GM23338 (cell line): ENCODE measurements at regions not wholly inside any gene's neighbourhood (a gene's known extent, or its start where the extent isn't known, plus 50 kb on each side); places are given as distances from the start of the nearest gene placed in this dataset.

Experiments
- ATAC-seq: fragments of 200-7000 bp; cut with Tn5 transposase; 3 replicates; pipeline ENCODE4 v1.9.1; 2020
- DNase-seq: peaks from one replicate; pipeline ENCODE4 v3.0.0-alpha.2; 2015; ENCODE audit warnings: low spot score
- H2AFZ ChIP-seq: fragments of 200-600 bp; sonication (generic); 2 replicates; pipeline ENCODE4 v1.8.0; 2016; ENCODE audit warnings: antibody characterized with exemption, mild to moderate bottlenecking, moderate library complexity
- H3F3A ChIP-seq: fragments of 200-600 bp; sonication (generic); replicated peaks from 2 replicates; pipeline ENCODE4 v1.8.0; 2017; ENCODE audit warnings: antibody characterized with exemption, mixed run types, low read depth
- H3K27ac ChIP-seq: fragments of 200-600 bp; sonication (generic); 2 replicates; pipeline ENCODE4 v1.6.1; 2016; ENCODE audit warnings: low read depth
- H3K27me3 ChIP-seq: fragments of 200-600 bp; sonication (generic); 2 replicates; pipeline ENCODE4 v1.8.0; 2016; ENCODE audit warnings: mild to moderate bottlenecking, mixed run types, moderate library complexity; ENCODE audit not compliant: insufficient read depth
- H3K36me3 ChIP-seq: fragments of 200-600 bp; sonication (generic); 2 replicates; pipeline ENCODE4 v1.8.0; 2016; ENCODE audit warnings: mild to moderate bottlenecking; ENCODE audit not compliant: insufficient read depth
- H3K4me1 ChIP-seq: fragments of 200-600 bp; sonication (generic); 2 replicates; pipeline ENCODE4 v1.8.0; 2016; ENCODE audit warnings: mild to moderate bottlenecking, moderate library complexity; ENCODE audit not compliant: insufficient read depth
- H3K4me2 ChIP-seq: fragments of 200-600 bp; sonication (generic); 2 replicates; pipeline ENCODE4 v1.7.1; 2017; ENCODE audit warnings: mixed run types
- H3K4me3 ChIP-seq: fragments of 200-600 bp; sonication (generic); 2 replicates; pipeline ENCODE4 v1.6.1; 2016; ENCODE audit warnings: mixed run types
- H3K79me2 ChIP-seq: fragments of 200-600 bp; sonication (generic); replicated peaks from 2 replicates; pipeline ENCODE4 v1.8.0; 2017; ENCODE audit warnings: mild to moderate bottlenecking; ENCODE audit not compliant: insufficient read depth
- H3K9me2 ChIP-seq: fragments of 200-600 bp; sonication (generic); 2 replicates; pipeline ENCODE4 v1.8.0; 2017; ENCODE audit not compliant: insufficient read depth
- H4K20me1 ChIP-seq: fragments of 200-600 bp; sonication (generic); replicated peaks from 2 replicates; pipeline ENCODE4 v1.8.0; 2017; ENCODE audit warnings: mild to moderate bottlenecking; ENCODE audit not compliant: insufficient read depth
- H3K27ac Mint-ChIP-seq: 2 replicates; pipeline ENCODE4 v1.8.0; 2020; ENCODE audit warnings: inconsistent platforms, mild to moderate bottlenecking, moderate library complexity, mixed read lengths
- H3K27me3 Mint-ChIP-seq: 3 replicates; pipeline ENCODE4 v1.8.0; 2022; ENCODE audit warnings: low read depth, mild to moderate bottlenecking, moderate library complexity, mixed read lengths, inconsistent platforms; ENCODE audit not compliant: insufficient read depth, poor library complexity
- H3K36me3 Mint-ChIP-seq: 3 replicates; pipeline ENCODE4 v1.8.0; 2021; ENCODE audit warnings: low read depth, mild to moderate bottlenecking, inconsistent platforms, moderate library complexity, mixed read lengths
- H3K4me1 Mint-ChIP-seq: 3 replicates; pipeline ENCODE4 v1.8.0; 2020; ENCODE audit warnings: mild to moderate bottlenecking, inconsistent platforms, mixed read lengths
- H3K4me3 Mint-ChIP-seq: 3 replicates; pipeline ENCODE4 v1.8.0; 2021; ENCODE audit warnings: moderate library complexity, mild to moderate bottlenecking, inconsistent platforms, mixed read lengths
- H3K9me3 Mint-ChIP-seq: 3 replicates; pipeline ENCODE4 v1.8.0; 2020; ENCODE audit warnings: moderate library complexity, mild to moderate bottlenecking, inconsistent platforms, mixed read lengths
- CREB1 ChIP-seq: fragments of 250-450 bp; sonication (Bioruptor Pico); IDR thresholded peaks from 2 replicates; pipeline ENCODE4 v1.5.0; 2020; ENCODE audit warnings: low read depth, mild to moderate bottlenecking, moderate library complexity
- EZH2 ChIP-seq: fragments of 200-600 bp; sonication (generic); IDR thresholded peaks from one replicate; pipeline ENCODE4 v1.8.0; 2017; ENCODE audit warnings: antibody characterized with exemption, mild to moderate bottlenecking, low read depth; ENCODE audit not compliant: unreplicated experiment
- EZH2phosphoT487 ChIP-seq: fragments of 200-600 bp; sonication (generic); IDR thresholded peaks from one replicate; pipeline ENCODE4 v1.8.1; 2018; ENCODE audit warnings: antibody characterized with exemption; ENCODE audit not compliant: unreplicated experiment
- JUNB ChIP-seq: IDR thresholded peaks from one replicate; pipeline ENCODE4 v1.6.1; 2016; ENCODE audit warnings: antibody characterized with exemption; ENCODE audit not compliant: unreplicated experiment
- NANOG ChIP-seq: IDR thresholded peaks from 2 replicates; pipeline ENCODE4 v1.6.1; 2016; ENCODE audit warnings: antibody characterized with exemption, borderline replicate concordance
- POLR2AphosphoS5 ChIP-seq: IDR thresholded peaks from 2 replicates; pipeline ENCODE4 v1.6.1; 2016; ENCODE audit warnings: antibody characterized with exemption, low read depth
- STAT1 ChIP-seq: IDR thresholded peaks from one replicate; pipeline ENCODE4 v1.6.1; 2016; ENCODE audit warnings: antibody characterized with exemption; ENCODE audit not compliant: unreplicated experiment
- ZNF114 ChIP-seq: fragments of 250-450 bp; sonication (Bioruptor Pico); IDR thresholded peaks from 2 replicates; pipeline ENCODE4 v1.5.0; 2020; ENCODE audit warnings: mild to moderate bottlenecking, moderate library complexity
- ZNF331 ChIP-seq: fragments of 250-450 bp; sonication (Bioruptor Pico); IDR thresholded peaks from 2 replicates; pipeline ENCODE4 v1.5.0; 2020; ENCODE audit warnings: low read depth, mild to moderate bottlenecking, moderate library complexity
- TF ChIP-seq, protein P1 (sequence below): IDR thresholded peaks from 2 replicates; pipeline ENCODE4 v1.6.1; 2016; ENCODE audit warnings: antibody characterized with exemption
- TF ChIP-seq, protein P2 (sequence below): fragments of 250-450 bp; sonication (Bioruptor Pico); IDR thresholded peaks from 2 replicates; pipeline ENCODE4 v1.5.0; 2020; ENCODE audit warnings: mild to moderate bottlenecking, moderate library complexity
- TF ChIP-seq, protein P3 (sequence below), 2 experiments: fragments of 200-600 bp in 1 of 2; sonication (generic) in 1 of 2; conservative IDR thresholded peaks; 2 replicates each; pipeline versions ENCODE4 v1.5.1 to v1.6.1; 2016 to 2017; ENCODE audit warnings: antibody characterized with exemption in 2 of 2, low read depth in 2 of 2, mild to moderate bottlenecking in 2 of 2, moderate library complexity in 1 of 2
- TF ChIP-seq, protein P4 (sequence below): IDR thresholded peaks from one replicate; pipeline ENCODE4 v1.6.1; 2018; ENCODE audit warnings: antibody characterized with exemption; ENCODE audit not compliant: unreplicated experiment

DNA sequence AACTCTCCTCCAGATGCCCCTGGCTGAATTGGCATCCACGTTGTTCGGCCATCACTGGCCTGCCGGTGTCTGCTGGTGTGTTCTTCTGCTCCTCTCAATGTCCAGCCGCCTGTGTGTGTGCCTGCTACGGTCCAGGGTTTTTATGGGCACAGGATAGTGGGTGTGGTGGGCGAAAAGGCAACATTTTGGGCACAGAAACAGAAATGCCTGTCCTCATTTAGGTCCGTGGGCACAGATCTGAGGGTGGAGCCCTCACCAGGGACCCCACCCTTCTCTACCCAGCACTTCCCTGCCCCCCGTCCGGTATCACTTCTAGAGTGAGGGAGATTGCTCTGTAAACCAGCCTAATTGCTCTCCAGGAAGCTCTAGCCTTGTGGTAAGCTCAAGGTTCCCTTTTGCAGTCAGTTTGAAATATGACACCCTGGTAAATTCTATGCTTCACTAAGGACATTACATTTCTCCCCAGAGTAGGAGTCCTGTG is 410.1 kb downstream of the MAT2B start:
- no peaks in the 10 kb centered on the region for H3K79me2 ChIP-seq
- peak overlapping the region; percentile 85 for H2AFZ ChIP-seq
- H3F3A ChIP-seq, result no peaks in the 10 kb centered on the region
- H3K4me3 ChIP-seq, result no peak overlapping the region
- no peak overlapping the region for H3K4me3 Mint-ChIP-seq
- no peak overlapping the region for H3K27ac ChIP-seq
- H3K27ac Mint-ChIP-seq, result no peak overlapping the region
- no peaks in the 10 kb centered on the region for H3K36me3 ChIP-seq
- no peaks in the 10 kb centered on the region for H4K20me1 ChIP-seq
- peaks cover 6% of the 10 kb centered on the region; the same call in 2 of the 3 replicates for H3K36me3 Mint-ChIP-seq
- H3K27me3 Mint-ChIP-seq, result peaks cover 2% of the 10 kb centered on the region
- H3K4me1 Mint-ChIP-seq, result peaks cover 7% of the 10 kb centered on the region
- TF ChIP-seq POLR2AphosphoS5, result no peak
- TF ChIP-seq EZH2phosphoT487, result no peak
- no peak for TF ChIP-seq EZH2
- TF ChIP-seq, protein P1, sequence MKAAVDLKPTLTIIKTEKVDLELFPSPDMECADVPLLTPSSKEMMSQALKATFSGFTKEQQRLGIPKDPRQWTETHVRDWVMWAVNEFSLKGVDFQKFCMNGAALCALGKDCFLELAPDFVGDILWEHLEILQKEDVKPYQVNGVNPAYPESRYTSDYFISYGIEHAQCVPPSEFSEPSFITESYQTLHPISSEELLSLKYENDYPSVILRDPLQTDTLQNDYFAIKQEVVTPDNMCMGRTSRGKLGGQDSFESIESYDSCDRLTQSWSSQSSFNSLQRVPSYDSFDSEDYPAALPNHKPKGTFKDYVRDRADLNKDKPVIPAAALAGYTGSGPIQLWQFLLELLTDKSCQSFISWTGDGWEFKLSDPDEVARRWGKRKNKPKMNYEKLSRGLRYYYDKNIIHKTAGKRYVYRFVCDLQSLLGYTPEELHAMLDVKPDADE, result no peak
- TF ChIP-seq JUNB, result no peak
- TF ChIP-seq STAT1, result no peak
- no peak for TF ChIP-seq ZNF331 (CRISPR knock-in tag)
- no peak for TF ChIP-seq CREB1 (CRISPR knock-in tag)
- no peak for TF ChIP-seq ZNF114
- TF ChIP-seq, protein P2, sequence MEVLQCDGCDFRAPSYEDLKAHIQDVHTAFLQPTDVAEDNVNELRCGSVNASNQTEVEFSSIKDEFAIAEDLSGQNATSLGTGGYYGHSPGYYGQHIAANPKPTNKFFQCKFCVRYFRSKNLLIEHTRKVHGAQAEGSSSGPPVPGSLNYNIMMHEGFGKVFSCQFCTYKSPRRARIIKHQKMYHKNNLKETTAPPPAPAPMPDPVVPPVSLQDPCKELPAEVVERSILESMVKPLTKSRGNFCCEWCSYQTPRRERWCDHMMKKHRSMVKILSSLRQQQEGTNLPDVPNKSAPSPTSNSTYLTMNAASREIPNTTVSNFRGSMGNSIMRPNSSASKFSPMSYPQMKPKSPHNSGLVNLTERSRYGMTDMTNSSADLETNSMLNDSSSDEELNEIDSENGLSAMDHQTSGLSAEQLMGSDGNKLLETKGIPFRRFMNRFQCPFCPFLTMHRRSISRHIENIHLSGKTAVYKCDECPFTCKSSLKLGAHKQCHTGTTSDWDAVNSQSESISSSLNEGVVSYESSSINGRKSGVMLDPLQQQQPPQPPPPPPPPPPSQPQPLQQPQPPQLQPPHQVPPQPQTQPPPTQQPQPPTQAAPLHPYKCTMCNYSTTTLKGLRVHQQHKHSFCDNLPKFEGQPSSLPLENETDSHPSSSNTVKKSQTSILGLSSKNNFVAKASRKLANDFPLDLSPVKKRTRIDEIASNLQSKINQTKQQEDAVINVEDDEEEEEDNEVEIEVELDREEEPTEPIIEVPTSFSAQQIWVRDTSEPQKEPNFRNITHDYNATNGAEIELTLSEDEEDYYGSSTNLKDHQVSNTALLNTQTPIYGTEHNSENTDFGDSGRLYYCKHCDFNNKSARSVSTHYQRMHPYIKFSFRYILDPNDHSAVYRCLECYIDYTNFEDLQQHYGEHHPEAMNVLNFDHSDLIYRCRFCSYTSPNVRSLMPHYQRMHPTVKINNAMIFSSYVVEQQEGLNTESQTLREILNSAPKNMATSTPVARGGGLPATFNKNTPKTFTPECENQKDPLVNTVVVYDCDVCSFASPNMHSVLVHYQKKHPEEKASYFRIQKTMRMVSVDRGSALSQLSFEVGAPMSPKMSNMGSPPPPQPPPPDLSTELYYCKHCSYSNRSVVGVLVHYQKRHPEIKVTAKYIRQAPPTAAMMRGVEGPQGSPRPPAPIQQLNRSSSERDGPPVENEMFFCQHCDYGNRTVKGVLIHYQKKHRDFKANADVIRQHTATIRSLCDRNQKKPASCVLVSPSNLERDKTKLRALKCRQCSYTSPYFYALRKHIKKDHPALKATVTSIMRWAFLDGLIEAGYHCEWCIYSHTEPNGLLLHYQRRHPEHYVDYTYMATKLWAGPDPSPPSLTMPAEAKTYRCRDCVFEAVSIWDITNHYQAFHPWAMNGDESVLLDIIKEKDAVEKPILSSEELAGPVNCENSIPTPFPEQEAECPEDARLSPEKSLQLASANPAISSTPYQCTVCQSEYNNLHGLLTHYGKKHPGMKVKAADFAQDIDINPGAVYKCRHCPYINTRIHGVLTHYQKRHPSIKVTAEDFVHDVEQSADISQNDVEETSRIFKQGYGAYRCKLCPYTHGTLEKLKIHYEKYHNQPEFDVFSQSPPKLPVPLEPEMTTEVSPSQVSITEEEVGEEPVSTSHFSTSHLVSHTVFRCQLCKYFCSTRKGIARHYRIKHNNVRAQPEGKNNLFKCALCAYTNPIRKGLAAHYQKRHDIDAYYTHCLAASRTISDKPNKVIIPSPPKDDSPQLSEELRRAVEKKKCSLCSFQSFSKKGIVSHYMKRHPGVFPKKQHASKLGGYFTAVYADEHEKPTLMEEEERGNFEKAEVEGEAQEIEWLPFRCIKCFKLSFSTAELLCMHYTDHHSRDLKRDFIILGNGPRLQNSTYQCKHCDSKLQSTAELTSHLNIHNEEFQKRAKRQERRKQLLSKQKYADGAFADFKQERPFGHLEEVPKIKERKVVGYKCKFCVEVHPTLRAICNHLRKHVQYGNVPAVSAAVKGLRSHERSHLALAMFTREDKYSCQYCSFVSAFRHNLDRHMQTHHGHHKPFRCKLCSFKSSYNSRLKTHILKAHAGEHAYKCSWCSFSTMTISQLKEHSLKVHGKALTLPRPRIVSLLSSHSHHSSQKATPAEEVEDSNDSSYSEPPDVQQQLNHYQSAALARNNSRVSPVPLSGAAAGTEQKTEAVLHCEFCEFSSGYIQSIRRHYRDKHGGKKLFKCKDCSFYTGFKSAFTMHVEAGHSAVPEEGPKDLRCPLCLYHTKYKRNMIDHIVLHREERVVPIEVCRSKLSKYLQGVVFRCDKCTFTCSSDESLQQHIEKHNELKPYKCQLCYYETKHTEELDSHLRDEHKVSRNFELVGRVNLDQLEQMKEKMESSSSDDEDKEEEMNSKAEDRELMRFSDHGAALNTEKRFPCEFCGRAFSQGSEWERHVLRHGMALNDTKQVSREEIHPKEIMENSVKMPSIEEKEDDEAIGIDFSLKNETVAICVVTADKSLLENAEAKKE (CRISPR knock-in tag), result no peak
- TF ChIP-seq, protein P3, sequence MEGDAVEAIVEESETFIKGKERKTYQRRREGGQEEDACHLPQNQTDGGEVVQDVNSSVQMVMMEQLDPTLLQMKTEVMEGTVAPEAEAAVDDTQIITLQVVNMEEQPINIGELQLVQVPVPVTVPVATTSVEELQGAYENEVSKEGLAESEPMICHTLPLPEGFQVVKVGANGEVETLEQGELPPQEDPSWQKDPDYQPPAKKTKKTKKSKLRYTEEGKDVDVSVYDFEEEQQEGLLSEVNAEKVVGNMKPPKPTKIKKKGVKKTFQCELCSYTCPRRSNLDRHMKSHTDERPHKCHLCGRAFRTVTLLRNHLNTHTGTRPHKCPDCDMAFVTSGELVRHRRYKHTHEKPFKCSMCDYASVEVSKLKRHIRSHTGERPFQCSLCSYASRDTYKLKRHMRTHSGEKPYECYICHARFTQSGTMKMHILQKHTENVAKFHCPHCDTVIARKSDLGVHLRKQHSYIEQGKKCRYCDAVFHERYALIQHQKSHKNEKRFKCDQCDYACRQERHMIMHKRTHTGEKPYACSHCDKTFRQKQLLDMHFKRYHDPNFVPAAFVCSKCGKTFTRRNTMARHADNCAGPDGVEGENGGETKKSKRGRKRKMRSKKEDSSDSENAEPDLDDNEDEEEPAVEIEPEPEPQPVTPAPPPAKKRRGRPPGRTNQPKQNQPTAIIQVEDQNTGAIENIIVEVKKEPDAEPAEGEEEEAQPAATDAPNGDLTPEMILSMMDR (conservative IDR thresholded peaks at IDR 0.05; ENCODE audit: low read depth in 2 of 2), result no peak
- TF ChIP-seq NANOG, result no peak
- TF ChIP-seq, protein P4, sequence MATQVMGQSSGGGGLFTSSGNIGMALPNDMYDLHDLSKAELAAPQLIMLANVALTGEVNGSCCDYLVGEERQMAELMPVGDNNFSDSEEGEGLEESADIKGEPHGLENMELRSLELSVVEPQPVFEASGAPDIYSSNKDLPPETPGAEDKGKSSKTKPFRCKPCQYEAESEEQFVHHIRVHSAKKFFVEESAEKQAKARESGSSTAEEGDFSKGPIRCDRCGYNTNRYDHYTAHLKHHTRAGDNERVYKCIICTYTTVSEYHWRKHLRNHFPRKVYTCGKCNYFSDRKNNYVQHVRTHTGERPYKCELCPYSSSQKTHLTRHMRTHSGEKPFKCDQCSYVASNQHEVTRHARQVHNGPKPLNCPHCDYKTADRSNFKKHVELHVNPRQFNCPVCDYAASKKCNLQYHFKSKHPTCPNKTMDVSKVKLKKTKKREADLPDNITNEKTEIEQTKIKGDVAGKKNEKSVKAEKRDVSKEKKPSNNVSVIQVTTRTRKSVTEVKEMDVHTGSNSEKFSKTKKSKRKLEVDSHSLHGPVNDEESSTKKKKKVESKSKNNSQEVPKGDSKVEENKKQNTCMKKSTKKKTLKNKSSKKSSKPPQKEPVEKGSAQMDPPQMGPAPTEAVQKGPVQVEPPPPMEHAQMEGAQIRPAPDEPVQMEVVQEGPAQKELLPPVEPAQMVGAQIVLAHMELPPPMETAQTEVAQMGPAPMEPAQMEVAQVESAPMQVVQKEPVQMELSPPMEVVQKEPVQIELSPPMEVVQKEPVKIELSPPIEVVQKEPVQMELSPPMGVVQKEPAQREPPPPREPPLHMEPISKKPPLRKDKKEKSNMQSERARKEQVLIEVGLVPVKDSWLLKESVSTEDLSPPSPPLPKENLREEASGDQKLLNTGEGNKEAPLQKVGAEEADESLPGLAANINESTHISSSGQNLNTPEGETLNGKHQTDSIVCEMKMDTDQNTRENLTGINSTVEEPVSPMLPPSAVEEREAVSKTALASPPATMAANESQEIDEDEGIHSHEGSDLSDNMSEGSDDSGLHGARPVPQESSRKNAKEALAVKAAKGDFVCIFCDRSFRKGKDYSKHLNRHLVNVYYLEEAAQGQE, result no peak
- DNase-seq, result peak; percentile 49
- H3K27me3 ChIP-seq, result no peaks in the 10 kb centered on the region
- no peak overlapping the region for H3K4me2 ChIP-seq
- no peaks in the 10 kb centered on the region for H3K9me2 ChIP-seq
- peak; percentile 75 for ATAC-seq
- H3K4me1 ChIP-seq, result peaks cover 13% of the 10 kb centered on the region
- peaks cover 14% of the 10 kb centered on the region for H3K9me3 Mint-ChIP-seq
